ENCODE measurements at regions not wholly inside any gene's neighbourhood (a gene's known extent, or its start where the extent isn't known, plus 50 kb on each side); places are given as distances from the start of the nearest gene placed in this dataset.
"Not testable (repeated sequence)": the region's sequence is repeated elsewhere in the genome, so short reads cannot be mapped to it uniquely, and the experiment has no call there.

DNA sequence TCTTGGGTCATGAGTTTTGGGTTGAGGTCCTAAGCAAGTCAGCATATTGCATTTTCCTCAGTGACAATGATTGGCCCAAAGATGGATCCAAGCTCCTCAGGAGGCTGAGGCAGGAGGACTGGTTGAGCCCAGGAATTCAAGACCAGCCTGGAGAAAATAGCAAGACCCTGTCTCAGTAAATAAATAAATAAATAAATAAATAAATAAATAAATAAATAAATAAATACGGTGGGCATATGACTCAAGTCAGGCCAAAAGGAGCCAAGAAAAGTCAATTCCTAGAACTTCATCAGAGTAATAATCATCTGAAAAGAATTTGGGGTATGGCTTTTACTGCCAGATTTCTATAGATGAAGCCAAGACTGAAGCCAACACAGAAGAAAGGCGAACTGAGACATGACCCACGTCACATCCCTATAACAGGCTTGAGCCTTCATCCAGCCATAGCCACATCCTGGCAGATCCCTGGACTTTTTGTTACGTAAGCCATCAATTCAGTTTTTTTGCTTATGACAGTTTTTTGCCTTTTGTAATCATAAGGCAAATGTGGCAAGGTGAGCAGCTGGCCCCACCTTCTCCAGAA, 88.5 kb upstream of the NFASC start:
- DNase-seq: no peak

DNA sequence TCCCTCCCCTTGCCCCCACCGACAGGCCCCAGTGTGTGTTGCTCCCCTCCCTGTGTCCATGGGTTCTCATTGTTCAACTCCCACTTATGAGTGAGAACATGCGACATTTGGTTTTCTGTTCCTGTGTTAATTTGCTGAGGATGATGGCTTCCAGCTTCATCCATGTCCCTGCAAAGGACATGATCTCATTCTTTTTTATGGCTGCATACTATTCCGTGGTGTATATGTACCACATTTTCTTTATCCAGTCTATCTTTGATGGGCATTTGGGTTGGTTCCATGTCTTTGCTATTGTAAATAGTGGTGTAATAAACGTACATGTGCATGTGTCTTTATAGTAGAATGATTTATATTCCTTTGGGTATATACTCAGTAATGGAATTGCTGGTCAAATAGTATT, 85.6 kb upstream of the NFASC start:
- DNase-seq: not testable (repeated sequence)

DNA sequence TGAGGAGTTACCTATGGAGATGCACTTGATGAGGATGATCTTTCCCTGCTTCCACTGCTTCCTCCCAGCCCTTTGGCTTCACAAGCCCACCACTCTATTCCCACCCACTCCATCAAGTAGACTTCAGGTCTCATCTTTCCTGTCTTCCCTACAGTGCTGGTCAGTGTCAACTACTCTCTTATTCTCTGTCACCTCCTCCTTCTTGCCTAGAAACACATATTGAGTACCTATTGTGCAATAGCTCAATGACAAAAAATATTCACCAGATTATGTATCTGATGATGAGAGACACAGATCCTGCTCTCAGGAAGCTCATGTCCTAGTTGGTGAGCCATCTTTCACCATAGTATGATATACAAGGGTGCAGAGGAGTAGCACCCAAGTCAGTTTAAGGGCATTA, 82.2 kb upstream of the NFASC start:
- no peak for DNase-seq

DNA sequence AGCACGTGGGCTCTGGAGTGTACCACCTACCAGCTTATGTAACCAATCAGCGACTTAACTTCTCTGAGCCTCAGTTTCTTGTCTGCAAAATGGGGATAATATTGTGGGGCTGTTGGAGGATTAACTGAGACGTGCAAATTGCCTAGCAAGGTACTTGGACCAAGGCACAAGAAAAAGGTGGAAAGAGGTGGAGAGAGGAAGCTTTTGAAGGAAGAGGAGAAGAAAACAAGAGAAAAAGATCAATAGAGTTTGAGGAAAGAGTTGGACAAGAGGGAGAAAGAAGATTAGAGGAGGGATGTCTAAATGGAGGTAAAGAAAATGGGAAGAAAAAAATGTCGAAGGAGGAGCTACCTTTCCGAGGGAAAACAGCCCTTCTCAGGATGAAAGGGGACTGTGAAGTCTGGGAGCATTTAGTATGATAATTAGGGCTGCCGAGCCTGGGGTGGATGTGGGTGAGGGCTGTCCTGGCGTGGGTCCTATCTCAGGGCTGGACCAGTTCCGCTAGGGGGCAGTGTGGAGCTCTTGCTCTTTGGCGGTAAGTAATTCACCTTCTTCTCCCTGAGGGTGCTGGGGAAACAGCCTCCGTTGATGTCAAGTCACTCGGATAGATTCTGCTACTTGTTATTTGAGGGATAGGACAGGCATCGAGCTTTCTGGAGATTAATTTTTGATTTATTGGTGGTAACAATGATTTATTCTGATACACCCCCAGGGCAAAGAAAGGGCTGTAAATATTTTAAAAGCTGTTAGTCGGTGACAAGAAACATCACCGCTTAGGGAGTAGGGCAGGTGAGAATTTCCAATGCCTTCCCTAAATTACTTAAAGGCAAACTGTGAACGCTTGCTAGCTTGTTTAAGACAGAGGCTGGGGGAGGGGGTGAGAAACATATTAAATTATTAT, 79.0 kb upstream of the NFASC start:
- peak in 1 of 2 experiments; percentile 33 for DNase-seq

DNA sequence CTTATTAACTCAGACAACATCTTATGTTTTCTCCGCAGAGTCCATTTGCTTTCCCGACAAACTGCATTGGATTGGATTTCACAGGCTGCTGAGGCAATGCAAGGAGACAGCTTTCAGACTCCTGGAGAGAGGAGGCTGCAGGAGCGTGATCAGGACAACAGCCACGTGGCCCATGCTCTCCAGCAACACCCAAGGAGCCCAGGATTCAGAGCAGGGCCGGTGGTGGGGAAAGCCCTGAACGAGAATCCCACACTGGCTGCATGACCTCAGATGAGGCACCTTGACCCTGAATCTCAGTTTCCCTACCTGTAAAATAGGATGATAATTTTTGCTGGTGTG, 78.3 kb upstream of the NFASC start:
- DNase-seq: no peak

DNA sequence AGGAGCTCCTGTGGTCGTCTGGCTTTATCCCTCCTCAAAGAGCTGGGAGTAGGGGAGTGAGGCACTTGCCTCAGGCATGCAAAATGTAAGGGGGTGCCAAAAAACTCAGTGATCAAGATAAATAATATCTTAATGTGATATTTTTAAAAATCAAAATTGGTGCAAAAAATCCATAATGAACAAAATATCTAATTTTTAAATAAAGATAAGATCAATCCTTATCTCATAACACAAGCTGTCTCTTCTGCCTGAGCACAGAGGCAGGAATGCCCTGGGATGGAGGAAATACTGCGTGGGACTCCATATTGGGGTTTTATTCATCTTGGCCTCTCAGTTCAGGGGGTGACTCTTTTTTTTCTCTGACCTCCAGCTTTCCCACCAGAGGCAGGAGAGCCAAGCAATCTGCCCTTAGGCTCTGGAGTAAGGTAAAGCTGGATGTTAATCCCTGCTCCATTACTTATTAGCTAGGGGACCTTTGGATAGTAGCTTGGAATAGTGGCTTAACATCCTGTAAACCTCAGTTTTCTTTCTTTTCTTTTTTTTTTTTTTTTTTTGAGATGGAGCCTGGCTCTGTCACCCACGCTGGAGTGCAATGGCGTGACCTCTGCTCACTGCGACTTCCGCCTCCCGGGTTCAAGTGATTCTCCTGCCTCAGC, 77.3 kb upstream of the NFASC start:
- no peak for DNase-seq

DNA sequence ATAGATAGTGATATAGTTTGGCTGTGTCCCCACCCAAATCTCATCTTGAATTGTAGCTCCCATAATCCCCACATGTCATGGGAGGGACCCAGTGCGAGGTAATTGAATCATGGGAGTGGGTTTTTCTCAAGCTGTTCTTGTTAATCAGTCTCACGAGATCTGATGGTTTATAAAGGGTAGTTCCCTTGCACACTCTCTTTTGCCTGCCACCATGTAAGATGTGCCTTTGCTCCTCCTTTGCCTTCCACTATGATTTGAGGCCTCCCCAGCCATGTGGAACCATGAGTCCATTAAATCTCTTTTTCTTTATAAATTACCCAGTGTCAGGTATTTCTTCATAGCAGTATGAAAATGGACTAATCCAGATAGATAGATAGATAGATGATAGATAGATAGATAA, 73.8 kb upstream of the NFASC start:
- not testable (repeated sequence) for DNase-seq

DNA sequence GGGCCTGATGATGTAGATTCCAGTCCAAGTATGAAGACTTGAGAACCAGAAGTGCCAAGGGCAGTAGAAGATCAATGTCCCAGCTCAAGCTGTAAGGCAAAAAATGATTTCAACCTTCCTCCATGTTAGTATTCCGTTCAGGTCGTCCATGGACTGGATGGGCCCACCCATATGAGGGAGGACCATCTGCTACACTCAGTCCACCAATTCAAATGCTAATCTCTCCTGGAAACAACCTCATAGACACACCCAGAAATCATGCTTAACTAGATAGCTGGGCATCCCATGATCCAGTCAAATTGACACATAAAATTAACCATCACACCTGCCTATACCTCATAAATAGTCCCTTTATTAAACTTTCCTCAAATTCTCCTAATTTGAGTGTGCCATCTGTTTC, 73.3 kb upstream of the NFASC start:
- DNase-seq: no peak

DNA sequence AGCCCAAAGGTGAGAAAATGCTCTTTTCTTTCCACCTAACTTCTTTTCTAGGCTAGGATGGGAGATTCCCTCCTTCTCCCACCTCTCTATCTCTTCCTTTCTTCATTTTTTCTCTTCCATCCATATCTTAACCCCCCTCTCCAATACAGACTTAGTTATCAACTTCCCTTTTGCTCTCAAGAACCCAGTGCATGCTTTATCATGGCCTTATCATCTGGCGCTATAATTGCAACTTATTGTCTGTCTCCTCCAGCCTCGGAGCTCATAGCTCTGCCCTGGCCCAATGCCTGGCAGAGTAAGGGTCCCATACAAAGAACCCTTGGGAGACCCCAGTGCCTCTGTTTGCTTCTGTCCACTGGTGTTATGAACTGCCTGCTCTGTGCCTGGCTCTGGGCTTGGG, 71.0 kb upstream of the NFASC start:
- DNase-seq: no peak

DNA sequence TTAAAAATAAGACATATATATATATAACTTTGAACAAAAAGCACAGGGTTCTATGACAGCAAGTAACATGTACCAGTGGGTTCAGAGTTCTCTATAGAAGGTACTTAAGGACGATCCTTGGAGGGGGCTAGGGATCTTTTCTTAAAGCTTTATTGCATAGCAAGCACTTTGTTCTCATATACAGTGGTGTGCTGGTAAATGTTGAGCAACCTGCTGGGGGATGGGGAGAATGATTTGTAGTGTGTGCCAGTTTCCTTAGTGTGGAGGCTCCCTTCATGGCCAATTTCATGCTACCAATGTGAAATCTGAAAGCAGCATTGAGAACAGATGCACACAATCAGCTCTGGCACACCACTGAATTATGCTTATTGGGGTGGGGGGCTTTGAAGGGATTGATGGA, 69.5 kb upstream of the NFASC start:
- DNase-seq: no peak

DNA sequence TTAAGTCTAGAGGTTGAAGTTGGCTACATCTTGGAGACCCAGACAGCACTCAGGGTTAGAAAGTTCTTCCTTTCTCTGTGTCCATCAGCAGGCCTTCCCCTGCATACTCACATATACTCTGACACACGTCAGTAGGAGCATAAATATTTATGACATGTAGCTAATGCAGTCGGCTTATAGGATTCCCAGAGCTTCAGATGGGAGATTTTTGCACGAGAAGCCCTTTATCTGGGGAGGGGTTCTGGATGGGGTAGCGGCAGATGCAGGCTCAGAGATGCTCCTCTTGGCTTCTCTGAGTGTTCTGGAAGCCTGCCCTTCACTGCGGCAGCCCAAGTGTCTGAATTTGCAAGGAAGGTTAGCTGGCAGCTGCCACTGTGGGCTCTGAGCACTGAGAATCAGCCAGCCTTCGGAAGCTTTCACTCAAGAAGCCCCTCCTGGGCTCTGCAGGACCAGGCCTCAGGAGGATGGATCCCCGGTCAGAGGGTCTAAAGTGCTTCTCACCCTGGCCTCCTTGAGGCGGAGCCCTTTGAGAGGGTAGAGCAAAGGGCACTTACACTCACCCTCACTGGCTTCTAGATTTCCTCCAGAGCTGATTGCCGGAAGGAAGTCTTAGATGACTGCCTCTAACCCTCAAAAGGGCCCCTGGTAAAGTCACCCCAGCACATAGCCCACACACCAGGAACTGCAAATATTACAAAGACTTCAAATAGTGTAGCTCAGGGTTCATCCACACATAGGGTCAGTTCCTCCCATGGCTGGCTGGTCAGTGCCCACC, 68.1 kb upstream of the NFASC start:
- DNase-seq: no peak

DNA sequence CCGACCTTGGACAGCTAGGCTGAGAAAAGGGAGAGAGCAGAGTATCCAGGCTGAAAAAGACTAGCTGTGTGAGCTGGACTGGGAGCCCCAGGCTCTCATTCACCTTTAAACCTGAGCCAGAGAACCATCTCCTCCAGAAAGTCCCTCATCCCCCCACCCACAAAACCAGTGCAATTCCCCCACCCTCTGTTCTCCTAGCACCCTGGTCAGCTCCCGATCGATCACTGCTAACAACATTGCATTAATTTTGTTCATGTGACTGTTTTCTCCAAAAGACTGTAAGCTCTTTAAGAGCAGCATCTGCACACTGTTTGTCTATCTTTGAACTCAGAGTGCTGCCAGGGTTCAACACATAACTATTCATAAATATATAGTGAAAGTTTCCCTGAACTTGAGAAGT, 67.1 kb upstream of the NFASC start:
- no peak for DNase-seq

DNA sequence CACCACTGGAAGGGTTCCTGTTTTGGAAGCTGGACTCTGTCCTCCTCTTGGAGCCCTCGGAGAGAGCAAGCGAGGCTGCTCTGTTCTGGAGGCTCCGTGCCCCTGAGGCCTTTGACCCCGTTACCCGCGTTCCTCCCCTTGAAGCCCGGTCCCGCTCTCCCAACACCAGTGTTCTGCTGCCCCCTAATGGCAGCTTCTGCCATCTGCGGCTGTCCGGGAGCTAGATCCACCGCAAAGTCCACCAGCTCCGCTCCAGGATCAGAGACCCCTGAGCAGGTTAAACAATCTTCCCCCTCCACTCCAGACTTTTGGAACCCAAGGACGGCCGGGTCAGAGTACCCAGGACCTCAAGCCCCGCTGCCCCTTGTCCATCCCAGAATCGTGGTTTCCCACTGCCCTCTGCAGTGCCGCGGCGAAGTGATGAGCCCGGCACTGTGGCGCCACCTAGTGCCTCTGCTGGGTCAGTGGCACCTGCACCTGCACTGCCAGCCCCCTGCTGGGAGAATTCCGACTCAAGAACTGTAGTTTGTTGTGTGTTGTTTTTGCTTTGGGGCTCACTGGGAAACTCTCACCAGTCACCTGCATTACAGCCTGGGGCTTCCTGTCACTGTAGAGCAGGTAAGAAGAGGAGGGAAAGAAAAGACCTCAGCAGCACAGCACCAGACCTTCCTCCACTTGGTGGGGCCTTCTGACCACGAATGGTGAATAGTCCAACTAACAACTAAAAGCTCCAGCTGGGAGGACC, 63.5 kb upstream of the NFASC start:
- DNase-seq: peak in 1 of 2 experiments; percentile 65

DNA sequence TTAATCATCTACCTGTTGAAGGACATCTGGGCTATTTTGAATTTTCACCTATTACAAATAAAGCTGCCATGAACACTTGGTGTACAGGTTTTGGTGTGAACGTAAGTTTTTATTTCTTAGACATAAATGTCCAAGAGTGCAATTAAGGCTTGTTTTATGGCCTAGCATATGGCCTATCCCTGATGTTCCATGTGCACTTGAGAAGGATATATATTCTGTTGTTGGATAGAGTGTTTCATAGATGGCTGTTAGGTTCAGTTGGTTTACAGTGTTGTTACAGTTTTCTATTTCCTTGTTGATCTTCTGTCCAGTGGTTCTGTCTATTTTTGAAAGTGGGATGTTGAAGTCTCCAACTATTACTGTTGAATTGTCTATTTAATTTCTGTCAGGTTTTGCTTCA, 61.2 kb upstream of the NFASC start:
- no peak for DNase-seq

DNA sequence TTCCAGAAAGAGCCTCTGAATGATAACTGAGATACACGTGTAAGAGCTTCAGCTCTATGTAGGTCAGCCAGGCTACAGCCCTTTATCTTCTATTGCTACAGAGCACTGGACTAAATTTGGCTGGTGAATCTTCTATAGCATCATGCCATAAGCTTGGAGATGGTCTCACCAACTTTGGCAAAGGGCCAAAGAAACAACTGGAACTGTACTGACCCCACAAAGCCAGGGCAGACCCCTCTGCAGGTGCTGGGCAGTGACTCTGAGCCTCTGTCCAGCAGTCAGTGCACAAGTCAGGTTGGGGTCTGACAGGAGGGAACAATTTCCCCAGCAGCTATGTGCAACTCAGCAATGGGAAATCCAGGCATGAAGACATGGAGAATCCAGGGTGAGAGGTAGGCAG, 57.8 kb upstream of the NFASC start:
- DNase-seq: no peak

DNA sequence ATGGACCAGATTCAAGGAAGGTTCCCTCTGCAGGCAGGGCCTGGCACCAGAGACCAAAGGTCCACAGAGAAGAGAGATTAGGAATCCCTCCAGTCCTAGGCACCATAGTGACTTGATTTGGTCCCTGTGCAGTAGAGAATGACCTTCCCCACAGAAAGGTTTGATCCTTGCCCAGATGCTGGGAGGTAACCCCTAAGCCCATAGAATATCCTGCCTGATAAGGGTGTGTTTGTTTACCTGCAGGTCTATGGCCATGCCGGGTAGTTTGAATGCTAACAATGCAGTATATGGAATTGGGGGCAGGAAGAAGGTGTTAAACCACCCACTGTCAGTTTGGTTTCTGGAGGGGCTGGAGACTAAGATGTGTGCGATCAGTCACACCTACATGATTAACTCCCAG, 57.1 kb upstream of the NFASC start:
- no peak for DNase-seq

DNA sequence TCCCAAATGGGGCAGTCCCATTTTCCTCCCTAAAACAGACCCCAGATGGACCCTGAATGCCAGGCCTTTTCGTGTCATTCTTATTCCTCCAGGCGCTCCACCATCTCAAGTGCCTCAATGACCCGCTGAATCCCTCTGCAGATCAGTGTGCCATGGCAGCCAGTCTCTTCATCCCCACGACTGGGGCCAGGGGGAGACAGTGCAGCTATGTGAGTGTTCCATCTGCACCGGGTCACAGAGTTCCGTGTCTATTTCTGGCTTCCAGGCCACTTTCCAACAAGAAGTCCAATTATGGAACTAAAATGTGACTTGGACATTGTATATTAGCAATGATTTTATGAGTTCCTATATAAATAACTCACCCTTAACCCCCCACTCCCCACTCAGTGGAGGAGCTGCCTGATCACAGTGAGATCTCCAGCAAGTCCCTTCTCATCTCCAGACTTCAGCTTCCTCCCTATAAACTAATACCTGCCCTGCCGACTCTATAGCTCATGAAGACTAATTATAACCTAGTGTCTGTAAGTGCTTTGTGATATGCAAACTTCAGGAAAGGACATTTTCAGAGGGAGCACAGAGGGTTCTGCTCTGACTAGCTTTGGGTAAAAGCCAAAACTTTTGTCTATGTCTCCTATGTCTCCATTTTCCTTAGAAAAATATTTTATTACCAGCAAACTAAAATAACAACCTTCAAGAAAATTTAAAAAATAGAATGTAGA, 56.3 kb upstream of the NFASC start:
- DNase-seq: no peak

DNA sequence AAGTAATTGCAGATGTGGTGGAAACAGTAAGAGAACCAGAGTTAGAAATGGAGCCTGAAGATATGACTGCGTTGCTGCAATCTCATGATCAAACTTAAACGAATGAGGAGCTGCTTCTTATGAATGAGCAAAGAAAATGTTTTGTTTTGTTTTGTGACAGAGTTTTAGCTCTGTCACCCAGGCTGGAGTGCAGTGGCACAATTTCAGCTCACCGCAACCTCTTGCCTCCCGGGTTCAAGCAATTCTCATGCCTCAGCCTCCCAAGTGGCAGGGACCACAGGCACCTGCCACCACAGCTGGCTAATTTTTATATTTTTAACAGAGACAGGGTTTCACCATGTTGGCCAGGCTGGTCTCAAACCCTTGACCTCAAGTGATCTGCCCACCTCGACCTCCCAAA, 53.3 kb upstream of the NFASC start:
- DNase-seq: no peak

DNA sequence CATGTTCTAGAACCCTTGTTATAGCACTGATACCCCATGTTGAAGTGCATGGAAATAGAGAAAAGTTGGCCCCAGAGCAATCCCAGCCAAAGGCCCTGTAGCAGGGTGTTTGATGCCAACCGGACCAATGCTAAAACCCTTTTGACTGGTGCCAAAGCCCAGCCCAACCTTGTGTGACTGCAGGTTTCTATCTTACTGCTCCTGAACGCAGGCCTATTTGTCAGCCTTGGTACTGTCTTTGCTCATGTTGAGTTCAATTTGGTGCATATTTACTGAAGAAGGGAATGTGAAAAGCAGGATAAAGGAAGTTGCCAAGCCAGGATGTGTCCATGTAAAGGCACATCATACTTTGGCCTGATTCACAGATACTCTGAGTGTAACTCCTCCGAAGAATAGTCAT, 51.7 kb upstream of the NFASC start:
- no peak for DNase-seq

DNA sequence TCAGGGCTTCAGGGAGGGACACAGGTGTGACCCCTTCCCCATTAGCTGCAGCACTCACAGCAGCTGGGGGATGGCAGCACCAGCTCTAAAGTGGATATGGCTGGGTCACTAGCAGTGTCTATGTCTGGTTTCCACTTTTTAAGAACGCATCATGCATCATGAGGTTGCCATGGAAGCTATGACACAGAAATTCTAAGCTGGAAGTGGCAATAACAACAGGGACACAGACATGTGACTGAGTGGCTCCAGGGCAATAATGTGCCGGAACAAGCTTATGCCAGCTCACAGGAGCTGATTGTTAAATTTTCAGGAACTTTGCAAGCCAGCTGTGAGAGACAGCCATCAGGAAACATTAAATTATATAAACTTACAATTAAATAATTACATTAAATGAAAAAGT, 51.2 kb upstream of the NFASC start:
- DNase-seq: no peak

Measured in SW 1271 (cell line).